BLaER1 treated with 17β-estradiol and CSF1 and Interleukin-3, amounts not matched to agents 10 nM and 100 nM (cell line): ENCODE measurements at regions not wholly inside any gene's neighbourhood (a gene's known extent, or its start where the extent isn't known, plus 50 kb on each side); places are given as distances from the start of the nearest gene placed in this dataset.
A peak's percentile ranks its signal among the peaks of the same experiment; 100 is the strongest.

Experiments used
- H3K27ac ChIP-seq, 11 experiments: shearing (Covaris generic); formaldehyde crosslinking; 2 replicates each; pipeline ENCODE4 v1.8.1; 2022
- H3K27me3 ChIP-seq, 11 experiments: shearing (Covaris generic); formaldehyde crosslinking; 2 replicates each; pipeline ENCODE4 v1.8.1; 2022
- H3K36me3 ChIP-seq, 11 experiments: shearing (Covaris generic); formaldehyde crosslinking; 2 replicates each; pipeline ENCODE4 v1.8.1; 2022
- H3K4me1 ChIP-seq, 10 experiments: shearing (Covaris generic); formaldehyde crosslinking; 2 replicates each; pipeline ENCODE4 v1.8.1; 2022
- H3K4me2 ChIP-seq, 11 experiments: shearing (Covaris generic); formaldehyde crosslinking; 2 replicates each; pipeline ENCODE4 v1.8.1; 2022
- H3K4me3 ChIP-seq, 10 experiments: shearing (Covaris generic); formaldehyde crosslinking; 2 replicates each; pipeline ENCODE4 v1.8.1; 2022
- H3K9ac ChIP-seq, 11 experiments: shearing (Covaris generic); formaldehyde crosslinking; 2 replicates each; pipeline ENCODE4 v1.8.1; 2022
- H3K9me3 ChIP-seq, 11 experiments: shearing (Covaris generic); formaldehyde crosslinking; replicated peaks in 1 of 11; 2 replicates each; pipeline ENCODE4 v1.8.1; 2022
- H4K20me1 ChIP-seq, 11 experiments: shearing (Covaris generic); formaldehyde crosslinking; 2 replicates each; pipeline ENCODE4 v1.8.1; 2022
- Cebpa-rat ChIP-seq, 11 experiments: shearing (Covaris generic); IDR thresholded peaks; 2 replicates each; pipeline ENCODE4 v1.8.1; 2022

GRCh38 chr9:3716415-3716814 lies 190.6 kb upstream of the RFX3 start:
- no peak overlapping the region for H3K27ac ChIP-seq
- no peaks in the 10 kb centered on the region for H3K4me1 ChIP-seq
- H3K27me3 ChIP-seq: no peaks in the 10 kb centered on the region; a peak in 1 of 22 replicates
- no peaks in the 10 kb centered on the region for H3K9me3 ChIP-seq
- no peak overlapping the region for H3K9ac ChIP-seq
- H3K36me3 ChIP-seq: no peaks in the 10 kb centered on the region
- no peaks in the 10 kb centered on the region; a peak in 1 of 22 replicates for H4K20me1 ChIP-seq
- H3K4me3 ChIP-seq: no peak overlapping the region
- no peak for TF ChIP-seq Cebpa-rat (IDR thresholded peaks at IDR 0.05)
- no peak overlapping the region for H3K4me2 ChIP-seq

GRCh38 chr9:3708751-3709150 lies 182.9 kb upstream of the RFX3 start:
- H3K9me3 ChIP-seq: no peaks in the 10 kb centered on the region
- no peak overlapping the region for H3K4me2 ChIP-seq
- H3K4me1 ChIP-seq: no peaks in the 10 kb centered on the region
- H4K20me1 ChIP-seq: no peaks in the 10 kb centered on the region; a peak in 1 of 22 replicates
- no peak for TF ChIP-seq Cebpa-rat (IDR thresholded peaks at IDR 0.05)
- no peaks in the 10 kb centered on the region for H3K27me3 ChIP-seq
- no peak overlapping the region for H3K4me3 ChIP-seq
- H3K36me3 ChIP-seq: no peaks in the 10 kb centered on the region
- H3K27ac ChIP-seq: no peak overlapping the region
- H3K9ac ChIP-seq: no peak overlapping the region

- Histone ChIP-seq H3K27ac (no peak overlapping the region), H3K4me3 (no peak overlapping the region), H3K27me3 (no peaks in the 10 kb centered on the region), H3K9me3 (no peaks in the 10 kb centered on the region), H3K4me1 (no peaks in the 10 kb centered on the region), H3K4me2 (no peak overlapping the region), H3K36me3 (no peaks in the 10 kb centered on the region), H3K9ac (no peak overlapping the region), H4K20me1 (no peaks in the 10 kb centered on the region)
- no peak for TF ChIP-seq Cebpa-rat (IDR thresholded peaks at IDR 0.05)
Measured at GRCh38 chr9:3704890-3705289, 179.1 kb upstream of the RFX3 start.

GRCh38 chr9:3700772-3701171 lies 175.0 kb upstream of the RFX3 start:
- Histone ChIP-seq H4K20me1 (no peaks in the 10 kb centered on the region), H3K36me3 (no peaks in the 10 kb centered on the region), H3K9ac (no peak overlapping the region), H3K27me3 (no peaks in the 10 kb centered on the region), H3K4me2 (no peak overlapping the region), H3K4me1 (peaks cover 0 to 6% (median 0%) of the 10 kb centered on the region in 10 experiments; a peak in 1 of 20 replicates), H3K27ac (no peak overlapping the region), H3K4me3 (no peak overlapping the region), H3K9me3 (no peaks in the 10 kb centered on the region)
- no peak for TF ChIP-seq Cebpa-rat (IDR thresholded peaks at IDR 0.05)

- Histone ChIP-seq H3K4me3 (no peak overlapping the region), H3K36me3 (no peaks in the 10 kb centered on the region), H3K9me3 (no peaks in the 10 kb centered on the region), H4K20me1 (no peaks in the 10 kb centered on the region), H3K27ac (no peak overlapping the region), H3K9ac (no peak overlapping the region), H3K27me3 (no peaks in the 10 kb centered on the region), H3K4me2 (no peak overlapping the region), H3K4me1 (peaks cover 0 to 6% (median 0%) of the 10 kb centered on the region in 10 experiments; a peak in 1 of 20 replicates)
- TF ChIP-seq Cebpa-rat (IDR thresholded peaks at IDR 0.05): no peak
Measured at GRCh38 chr9:3699883-3700282, 174.1 kb upstream of the RFX3 start.

- H3K9ac ChIP-seq: no peak overlapping the region
- no peak overlapping the region for H3K27ac ChIP-seq
- no peak overlapping the region for H3K4me2 ChIP-seq
- no peaks in the 10 kb centered on the region for H4K20me1 ChIP-seq
- H3K27me3 ChIP-seq: no peaks in the 10 kb centered on the region
- H3K4me1 ChIP-seq: peaks cover 0 to 6% (median 0%) of the 10 kb centered on the region in 10 experiments; a peak in 1 of 20 replicates
- H3K9me3 ChIP-seq: no peaks in the 10 kb centered on the region; a peak in 1 of 22 replicates
- H3K36me3 ChIP-seq: no peaks in the 10 kb centered on the region
- no peak for TF ChIP-seq Cebpa-rat (IDR thresholded peaks at IDR 0.05)
- H3K4me3 ChIP-seq: no peak overlapping the region
Measured at GRCh38 chr9:3698531-3698930, 172.7 kb upstream of the RFX3 start.

- Histone ChIP-seq H3K36me3 (no peaks in the 10 kb centered on the region), H3K27ac (no peak overlapping the region), H3K4me1 (peaks cover 0 to 6% (median 0%) of the 10 kb centered on the region in 10 experiments; a peak in 1 of 20 replicates), H3K4me2 (no peak overlapping the region), H4K20me1 (no peaks in the 10 kb centered on the region), H3K9ac (no peak overlapping the region), H3K4me3 (no peak overlapping the region), H3K27me3 (no peaks in the 10 kb centered on the region), H3K9me3 (no peaks in the 10 kb centered on the region; a peak in 1 of 22 replicates)
- no peak for TF ChIP-seq Cebpa-rat (IDR thresholded peaks at IDR 0.05)
Measured at GRCh38 chr9:3698076-3698475, 172.3 kb upstream of the RFX3 start.

- no peak overlapping the region for H3K4me3 ChIP-seq
- H3K27ac ChIP-seq: no peak overlapping the region
- TF ChIP-seq Cebpa-rat (IDR thresholded peaks at IDR 0.05): no peak
- H3K9ac ChIP-seq: no peak overlapping the region
- no peaks in the 10 kb centered on the region for H4K20me1 ChIP-seq
- 0 out of 22 replicates have a peak overlapping the region, but pooled peaks of 1 of the 11 experiments have one; percentile 5 for H3K4me2 ChIP-seq
- no peaks in the 10 kb centered on the region; a peak in 1 of 22 replicates for H3K9me3 ChIP-seq
- no peaks in the 10 kb centered on the region for H3K27me3 ChIP-seq
- H3K36me3 ChIP-seq: no peaks in the 10 kb centered on the region
- peaks cover 0 to 6% (median 0%) of the 10 kb centered on the region in 10 experiments; a peak in 1 of 20 replicates for H3K4me1 ChIP-seq
Measured at GRCh38 chr9:3696368-3696767, 170.6 kb upstream of the RFX3 start.

- H3K9me3 ChIP-seq: no peaks in the 10 kb centered on the region; a peak in 1 of 22 replicates
- H3K27ac ChIP-seq: no peak overlapping the region
- H3K27me3 ChIP-seq: no peaks in the 10 kb centered on the region
- no peaks in the 10 kb centered on the region for H3K36me3 ChIP-seq
- H3K9ac ChIP-seq: no peak overlapping the region
- H3K4me1 ChIP-seq: peaks cover 0 to 6% (median 0%) of the 10 kb centered on the region in 10 experiments; a peak in 1 of 20 replicates
- no peak overlapping the region for H3K4me2 ChIP-seq
- no peak overlapping the region for H3K4me3 ChIP-seq
- no peak for TF ChIP-seq Cebpa-rat (IDR thresholded peaks at IDR 0.05)
- H4K20me1 ChIP-seq: no peaks in the 10 kb centered on the region
Measured at GRCh38 chr9:3692606-3693005, 166.8 kb upstream of the RFX3 start.

- Histone ChIP-seq H3K27ac (no peak overlapping the region), H3K9ac (no peak overlapping the region), H3K4me2 (no peak overlapping the region), H3K36me3 (no peaks in the 10 kb centered on the region), H3K4me1 (no peaks in the 10 kb centered on the region), H3K4me3 (no peak overlapping the region), H3K27me3 (no peaks in the 10 kb centered on the region), H4K20me1 (no peaks in the 10 kb centered on the region), H3K9me3 (no peaks in the 10 kb centered on the region; a peak in 1 of 22 replicates)
- no peak for TF ChIP-seq Cebpa-rat (IDR thresholded peaks at IDR 0.05)
Measured at GRCh38 chr9:3689555-3689954, 163.8 kb upstream of the RFX3 start.
